GM21717 (cell line): ENCODE measurements at regions not wholly inside any gene's neighbourhood (a gene's known extent, or its start where the extent isn't known, plus 50 kb on each side); places are given as distances from the start of the nearest gene placed in this dataset.

Source experiments
- ATAC-seq: cut with Tn5 transposase; IDR thresholded peaks from one replicate; pipeline ENCODE4 v1.9.1; 2021; ENCODE audit warnings: mild to moderate bottlenecking, moderate library complexity; ENCODE audit not compliant: unreplicated experiment

DNA sequence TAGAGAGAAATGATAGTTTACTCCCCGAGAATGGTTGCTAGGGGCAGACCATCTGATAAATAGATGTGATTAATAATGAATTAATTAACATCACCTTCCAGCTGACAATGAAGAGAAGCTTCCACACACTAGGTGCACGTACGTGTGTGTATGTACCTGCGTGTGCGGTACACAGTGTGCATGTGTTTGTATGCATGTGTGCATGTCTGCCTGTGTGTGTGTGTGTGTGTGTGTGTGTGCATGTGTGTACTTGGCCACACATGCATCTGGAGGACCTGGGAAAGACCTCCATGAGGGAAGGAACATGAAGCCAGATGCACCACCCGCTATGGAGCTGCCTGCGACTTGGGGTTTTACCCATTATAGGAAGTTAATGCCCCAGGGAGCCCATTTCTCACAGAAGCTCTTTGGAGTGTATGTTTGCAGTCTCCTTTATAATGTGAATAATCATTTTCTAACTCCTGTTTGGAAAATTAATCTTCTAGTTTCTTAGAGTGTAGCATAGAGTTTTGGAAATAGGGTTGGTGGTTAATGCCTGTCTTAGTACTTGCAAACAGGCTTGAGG lies 229.1 kb downstream of the ENGASE start:
- no peak for ATAC-seq

DNA sequence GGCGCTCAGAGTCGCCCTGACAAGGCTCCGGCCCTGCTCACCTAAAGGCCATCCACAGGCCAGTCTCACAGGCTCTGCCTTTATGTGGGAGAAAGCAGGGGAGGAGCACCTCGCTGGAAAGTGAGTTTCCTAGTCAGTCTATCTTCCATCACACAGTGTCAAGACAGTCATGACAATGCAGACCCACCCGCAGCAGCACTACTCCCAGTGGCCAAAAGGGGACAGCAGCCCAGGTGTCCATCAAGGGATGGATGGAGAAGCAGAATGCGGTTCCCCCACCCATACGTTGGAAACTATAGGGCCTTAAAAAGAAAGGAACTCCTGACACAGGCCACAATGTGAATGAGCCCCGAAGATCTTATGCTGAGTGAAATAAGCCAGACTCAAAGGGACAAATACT lies 226.8 kb downstream of the ENGASE start:
- no peak for ATAC-seq

DNA sequence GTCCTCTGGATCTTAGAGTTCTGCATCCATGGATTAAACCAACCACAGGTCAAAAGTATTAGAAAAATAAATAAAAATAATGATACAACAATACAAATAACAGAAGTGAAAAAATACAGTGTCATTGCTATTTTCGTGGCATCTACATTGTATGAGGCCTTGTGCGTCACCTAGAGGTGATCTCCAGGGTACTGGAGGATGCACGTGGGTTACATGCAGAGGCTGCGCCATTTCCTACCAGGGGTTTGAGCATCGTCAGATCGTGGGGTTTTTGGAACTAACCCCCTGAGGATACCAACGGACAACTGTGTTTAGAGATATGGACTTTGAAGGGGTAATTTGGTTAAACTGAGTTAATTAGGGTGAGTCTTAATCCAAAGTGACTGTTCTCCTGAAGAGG lies 224.7 kb downstream of the ENGASE start:
- ATAC-seq = no peak

DNA sequence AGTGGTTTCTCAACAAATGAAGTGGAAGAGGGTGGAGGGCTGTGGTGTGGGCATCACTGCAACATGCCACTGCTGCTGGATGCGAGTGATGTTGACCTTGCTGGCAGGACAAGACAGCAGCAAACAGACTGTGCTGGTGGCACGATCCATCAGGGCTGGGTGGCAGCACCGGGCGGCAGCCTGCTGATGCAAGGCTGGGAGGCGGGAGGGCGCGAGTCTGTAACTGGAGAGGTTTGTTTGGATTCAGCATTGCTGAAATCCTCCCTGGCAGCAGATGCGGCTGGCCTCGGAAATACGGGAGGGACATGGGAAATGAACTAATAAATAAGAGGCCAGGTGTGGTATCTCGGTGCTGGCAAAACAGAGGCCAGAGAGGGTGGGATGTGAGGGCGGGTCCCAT lies 224.2 kb downstream of the ENGASE start:
- ATAC-seq = no peak

DNA sequence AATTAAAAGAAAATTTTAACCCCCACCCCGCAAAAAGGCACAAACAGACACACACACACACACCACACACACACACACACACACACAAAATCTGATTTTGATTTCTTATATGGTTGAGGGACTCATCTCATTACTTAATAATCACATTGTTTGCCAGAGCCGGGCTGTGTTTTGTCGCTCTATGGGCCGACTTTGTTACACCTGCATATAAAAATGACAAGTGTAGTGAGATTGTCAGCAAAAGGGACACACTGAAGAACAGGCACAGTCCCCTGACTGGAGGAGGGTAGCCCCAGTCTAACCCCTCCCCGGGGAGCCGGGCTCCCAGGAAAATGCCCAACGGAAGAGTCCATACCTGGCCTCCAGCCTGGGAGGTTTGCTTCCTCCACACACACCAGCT lies 221.6 kb downstream of the ENGASE start:
- ATAC-seq = no peak

DNA sequence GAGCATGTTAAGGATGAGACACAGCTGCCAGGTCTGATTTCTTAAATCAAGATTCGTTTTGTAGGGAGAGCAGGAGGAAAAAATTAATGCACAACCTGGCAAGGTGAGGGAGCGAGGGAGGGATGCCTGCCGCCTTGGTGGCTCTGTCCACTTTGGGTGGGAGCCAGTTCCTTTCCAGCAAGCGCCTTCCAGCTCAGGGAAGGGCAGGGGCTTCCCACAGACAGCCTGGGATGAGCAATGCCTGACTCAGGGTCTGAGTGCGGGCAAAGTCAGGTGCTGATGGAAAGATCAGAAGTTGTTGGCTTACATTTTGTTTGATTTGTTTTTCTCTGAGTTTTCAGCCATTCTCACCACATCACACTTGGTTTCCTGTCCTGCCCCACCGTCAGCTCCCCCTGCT lies 220.7 kb downstream of the ENGASE start:
- no peak for ATAC-seq

DNA sequence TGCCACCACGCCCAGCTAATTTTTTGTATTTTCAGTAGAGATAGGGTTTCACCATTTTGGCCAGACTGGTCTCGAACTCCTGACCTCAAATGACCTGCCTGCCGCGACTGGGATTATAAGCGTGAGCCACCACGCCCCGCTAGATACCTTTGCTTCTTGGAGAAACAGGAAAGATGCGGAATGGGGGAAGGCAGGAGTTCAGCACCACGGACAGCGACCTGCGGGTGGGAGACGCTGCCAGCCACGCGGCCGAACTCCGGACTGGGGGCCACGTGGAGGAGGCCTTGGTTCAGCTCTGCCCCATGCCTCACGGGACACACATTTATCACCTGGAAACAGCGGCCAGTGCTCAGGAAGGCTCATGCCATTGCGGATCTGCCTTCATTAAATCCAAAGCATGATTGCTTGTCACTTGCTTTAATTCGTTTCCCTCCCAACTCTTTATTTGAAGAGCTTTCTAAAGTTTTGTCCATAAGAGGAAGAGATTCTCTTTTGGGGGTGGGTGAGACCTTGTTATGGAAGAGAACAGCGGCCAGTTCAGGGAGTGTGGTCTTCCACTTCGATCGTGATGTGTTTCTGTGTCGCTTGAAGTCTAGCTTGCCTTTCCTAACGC lies 219.9 kb downstream of the ENGASE start:
- no peak for ATAC-seq

DNA sequence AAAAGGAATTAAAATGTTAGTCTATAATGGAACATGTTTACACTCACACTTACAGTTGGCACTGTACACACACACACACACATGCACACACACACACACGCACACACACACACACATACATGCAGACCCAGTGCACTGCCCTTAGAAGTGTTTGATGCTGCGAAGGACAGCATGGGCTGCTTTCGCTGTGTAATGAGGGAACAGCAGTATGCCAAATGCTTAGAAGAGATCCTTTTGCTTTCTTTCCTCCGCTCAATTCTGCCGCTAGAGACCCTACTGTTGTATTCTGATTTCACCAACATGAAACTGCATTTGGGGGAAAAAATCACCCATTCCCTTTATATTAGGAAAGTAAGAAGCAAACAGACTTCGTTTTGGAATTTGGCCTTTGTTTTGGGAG lies 217.9 kb downstream of the ENGASE start:
- no peak for ATAC-seq

DNA sequence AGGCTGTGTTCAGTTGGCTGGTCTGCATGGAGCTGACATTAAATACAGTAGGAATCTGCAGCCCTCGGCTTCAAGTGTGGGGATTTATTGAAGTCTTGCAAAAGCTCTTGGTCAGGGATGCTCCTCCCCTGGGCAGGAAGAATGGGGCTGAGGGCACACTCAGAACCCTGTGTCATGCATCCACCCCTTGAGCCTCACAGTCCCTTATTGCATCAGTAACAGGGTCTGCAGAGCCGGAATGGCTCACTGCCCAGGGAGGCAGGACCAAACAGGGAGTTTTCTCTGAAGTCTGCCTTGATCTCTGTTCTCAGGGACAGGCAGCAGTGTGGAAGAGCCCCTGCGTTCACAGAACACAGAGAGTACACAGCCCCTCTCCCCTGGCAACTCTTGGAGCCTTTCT lies 216.8 kb downstream of the ENGASE start:
- no peak for ATAC-seq

DNA sequence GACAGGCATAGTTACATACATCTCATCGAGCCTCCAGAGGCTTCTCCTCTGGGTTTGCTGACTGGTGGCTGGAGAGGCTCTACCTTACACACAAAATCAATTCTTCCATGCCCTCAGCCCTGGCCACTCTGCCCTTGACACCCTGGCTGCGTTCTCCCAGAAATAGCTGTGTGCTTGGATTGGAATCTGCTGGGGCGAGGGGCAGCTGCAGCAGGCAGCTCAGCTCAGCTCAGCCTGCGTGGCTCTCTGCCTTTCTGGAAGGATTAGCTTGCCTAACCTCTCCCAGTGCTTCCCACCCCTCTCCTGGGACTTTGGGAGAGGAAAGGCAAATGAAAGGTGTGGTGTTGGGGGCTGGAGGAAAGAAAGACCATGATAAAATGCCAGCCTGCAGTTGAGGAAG lies 216.1 kb downstream of the ENGASE start:
- ATAC-seq = no peak

DNA sequence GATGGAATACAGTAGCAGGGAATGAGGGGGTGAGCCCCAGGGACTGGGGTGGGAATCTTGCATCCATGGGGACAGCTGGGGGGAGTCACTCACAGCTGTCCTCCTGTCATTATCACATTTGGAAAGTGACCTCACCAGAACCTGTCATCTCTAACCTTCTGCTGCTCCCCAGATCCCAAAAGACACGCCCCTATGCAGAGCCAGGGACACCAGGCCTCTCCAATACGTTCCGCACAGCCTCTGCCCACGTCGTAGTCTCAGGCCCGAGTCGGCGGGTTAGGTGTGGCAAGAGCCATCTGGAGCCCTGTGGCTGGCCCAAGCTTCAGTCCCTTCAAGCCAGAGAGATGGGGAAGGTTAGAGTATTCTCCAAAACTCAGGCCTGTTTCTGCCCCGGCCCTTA lies 214.3 kb downstream of the ENGASE start:
- ATAC-seq = no peak

DNA sequence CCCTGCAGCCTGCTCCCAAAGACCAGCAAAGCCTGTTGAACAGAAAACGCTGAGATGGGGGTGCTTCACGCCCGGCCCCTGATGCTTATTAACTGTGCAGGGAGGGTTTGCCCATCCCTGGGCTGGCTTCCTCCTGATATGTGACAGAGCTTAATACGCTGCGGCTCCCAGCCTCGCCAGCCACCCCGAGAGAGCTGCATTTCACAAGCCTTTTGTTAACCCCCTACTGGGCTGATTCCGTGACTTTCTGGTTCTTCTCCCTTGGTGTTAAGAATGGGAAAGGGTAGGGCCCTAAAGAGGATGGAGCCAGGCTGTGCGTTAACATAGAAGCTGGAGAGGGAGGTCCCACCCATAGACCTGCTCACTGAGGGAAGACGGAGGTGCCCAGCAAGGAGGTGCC lies 211.8 kb downstream of the ENGASE start:
- ATAC-seq = no peak

DNA sequence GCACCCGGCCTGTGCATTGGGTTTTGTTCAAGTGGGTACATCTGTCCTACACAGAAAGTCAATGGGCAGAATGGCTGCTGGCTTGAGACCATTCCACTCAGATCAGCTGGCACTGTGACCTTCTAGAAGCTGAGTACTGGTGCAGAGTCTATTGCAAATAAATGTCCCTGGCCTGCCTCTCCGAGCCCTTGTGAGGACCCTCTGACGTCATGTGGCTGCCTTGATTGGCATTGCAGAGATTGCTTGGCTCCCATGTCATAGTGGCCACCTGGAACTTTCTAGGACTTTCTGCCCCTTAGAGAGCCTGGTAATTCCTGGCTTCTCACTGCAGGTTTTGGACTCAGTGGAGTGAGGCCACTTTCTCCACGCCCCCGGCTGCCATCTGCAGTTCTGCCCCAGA lies 211.3 kb downstream of the ENGASE start:
- no peak for ATAC-seq

DNA sequence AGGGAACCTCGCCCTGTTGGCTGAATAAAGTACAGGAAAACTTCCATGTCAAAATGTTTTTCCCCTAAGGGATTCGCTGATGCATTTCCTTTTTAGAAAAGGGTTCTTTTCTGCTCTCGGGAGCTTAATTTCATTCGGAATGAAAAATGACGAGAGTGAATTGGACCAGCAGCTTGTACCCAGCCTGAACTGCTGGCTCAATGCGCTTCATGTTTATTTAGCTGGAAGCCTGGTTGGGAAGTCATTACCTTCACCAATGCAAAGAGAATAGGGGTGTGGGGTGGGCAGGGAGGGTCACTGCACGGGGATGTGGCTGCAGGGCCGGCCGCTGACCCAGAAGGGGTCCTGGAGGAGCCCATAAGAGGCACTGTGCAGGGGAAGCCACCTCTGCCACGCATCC lies 207.7 kb downstream of the ENGASE start:
- no peak for ATAC-seq

DNA sequence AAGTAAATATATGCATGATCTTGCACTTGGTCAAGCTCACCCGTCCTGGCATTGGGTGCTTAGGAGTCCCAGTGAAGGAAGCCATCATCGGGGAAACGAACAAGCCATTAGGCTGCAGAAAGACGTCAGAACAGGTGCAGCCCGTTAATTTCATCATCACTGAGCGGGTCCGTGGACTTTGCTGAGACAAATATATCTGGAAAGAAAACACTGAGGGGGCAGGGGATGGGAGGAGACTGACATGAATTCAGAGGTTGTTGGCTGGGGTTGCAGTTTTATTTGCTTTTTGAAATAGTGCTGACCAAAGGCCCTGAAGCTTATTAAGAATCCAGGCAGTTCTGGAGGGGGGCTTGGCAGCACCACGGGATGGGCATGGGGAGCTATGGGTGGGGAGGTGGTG lies 207.2 kb downstream of the ENGASE start:
- no peak for ATAC-seq

DNA sequence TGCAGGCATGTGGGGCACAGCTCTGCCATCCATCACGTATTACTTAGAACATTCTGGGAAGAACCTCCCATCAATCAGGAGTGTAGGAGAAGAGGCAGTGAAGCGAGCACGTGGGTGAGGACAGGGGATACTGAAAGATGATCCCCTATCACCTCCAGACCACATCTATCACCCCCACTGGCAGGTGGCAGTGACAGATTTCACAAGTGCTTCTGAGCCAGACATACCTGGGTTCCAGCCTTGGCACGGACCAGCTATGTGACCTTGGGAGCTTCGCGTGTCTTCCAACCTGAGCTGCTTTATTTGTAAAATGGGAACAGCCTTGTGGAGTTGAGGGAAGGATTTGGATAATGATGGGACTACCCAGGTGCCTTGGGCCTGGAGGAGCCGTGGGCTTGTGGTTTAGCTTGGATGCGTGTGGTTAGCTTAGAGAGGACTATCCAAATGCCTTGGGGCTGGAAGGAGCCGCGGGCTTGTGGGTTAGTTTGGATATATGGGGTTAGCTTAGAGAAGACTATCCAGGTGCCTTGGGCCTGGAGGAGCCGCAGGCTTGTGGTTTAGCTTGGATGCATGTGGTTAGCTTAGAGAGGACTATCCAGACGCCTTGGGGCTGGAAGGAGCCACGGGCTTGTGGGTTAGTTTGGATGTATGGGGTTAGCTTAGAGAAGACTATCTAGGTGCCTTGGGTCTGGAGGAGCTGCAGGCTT lies 206.4 kb downstream of the ENGASE start:
- ATAC-seq = no peak

DNA sequence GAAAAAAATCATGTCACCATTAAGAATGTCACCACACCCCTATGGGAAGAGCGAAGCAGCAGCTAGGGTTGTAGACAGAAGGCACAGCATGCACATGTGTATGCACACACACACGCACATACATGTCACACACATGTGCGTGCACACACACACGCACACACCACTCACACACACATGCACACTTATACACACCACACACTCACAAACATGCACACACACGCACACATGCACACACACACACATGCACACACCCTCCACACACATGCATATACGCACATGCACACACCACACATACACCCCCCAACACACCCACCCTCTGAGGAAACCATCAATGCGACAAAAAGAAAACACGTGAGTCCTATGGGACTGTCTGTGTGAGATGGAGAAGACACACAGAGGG lies 205.4 kb downstream of the ENGASE start:
- no peak for ATAC-seq

DNA sequence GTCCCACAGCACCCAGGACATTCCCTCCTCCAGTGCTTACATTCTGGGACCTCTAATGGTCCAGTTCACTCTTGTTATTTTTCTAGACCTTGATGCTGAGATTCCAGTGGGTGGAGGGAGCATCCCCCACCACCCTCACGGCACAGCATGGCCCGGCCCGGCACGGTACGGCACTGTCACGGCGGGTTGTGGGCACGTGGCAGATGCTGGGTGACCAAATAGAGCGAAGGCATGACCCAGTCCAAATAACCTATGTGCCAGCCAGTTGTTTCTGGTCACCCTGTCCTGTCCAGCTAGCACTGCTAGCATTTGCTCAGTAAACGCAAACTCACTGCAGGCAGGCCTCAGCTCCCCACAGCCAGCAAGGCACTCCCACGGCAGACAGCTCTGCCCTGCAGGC lies 204.7 kb downstream of the ENGASE start:
- no peak for ATAC-seq

DNA sequence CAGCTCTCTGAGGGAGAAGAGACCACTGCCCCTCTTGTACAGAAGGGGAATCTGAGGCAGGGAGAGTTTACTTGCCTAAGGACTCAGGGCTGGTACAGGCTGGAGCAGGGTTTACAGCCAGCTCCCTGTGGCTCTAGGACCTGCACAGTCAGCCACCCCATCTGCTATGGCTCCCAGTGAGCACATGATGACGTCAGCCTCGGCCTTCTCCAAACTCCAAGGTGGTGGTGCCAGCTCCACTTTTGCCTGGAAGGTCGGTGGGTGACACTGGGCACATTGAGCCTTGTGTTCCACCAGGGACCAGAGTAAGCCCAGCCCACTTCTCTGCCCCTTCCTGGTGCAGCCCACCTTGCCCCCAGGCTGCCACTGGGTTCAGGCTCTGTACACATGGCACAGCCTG lies 202.2 kb downstream of the ENGASE start:
- no peak for ATAC-seq

DNA sequence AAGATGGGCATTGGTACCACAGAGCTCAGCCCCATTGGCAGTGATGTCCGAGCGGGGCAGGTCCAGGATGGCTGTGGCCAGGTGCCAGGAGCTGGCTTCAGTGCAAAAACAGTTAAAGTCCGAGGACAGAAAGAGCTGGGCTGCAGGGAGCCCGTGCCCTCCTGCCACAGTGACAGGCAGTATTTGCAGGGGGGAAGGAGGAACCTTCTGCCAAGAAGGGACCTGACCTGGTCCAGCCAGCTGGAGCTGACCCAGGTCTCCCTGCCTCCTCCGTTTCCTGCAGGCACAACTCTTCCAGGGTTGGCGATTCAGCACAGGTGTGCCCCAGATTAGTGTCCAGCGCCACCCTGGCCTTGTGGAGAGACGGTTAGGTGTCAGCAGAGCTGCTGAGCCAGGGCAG lies 199.0 kb downstream of the ENGASE start:
- no peak for ATAC-seq

DNA sequence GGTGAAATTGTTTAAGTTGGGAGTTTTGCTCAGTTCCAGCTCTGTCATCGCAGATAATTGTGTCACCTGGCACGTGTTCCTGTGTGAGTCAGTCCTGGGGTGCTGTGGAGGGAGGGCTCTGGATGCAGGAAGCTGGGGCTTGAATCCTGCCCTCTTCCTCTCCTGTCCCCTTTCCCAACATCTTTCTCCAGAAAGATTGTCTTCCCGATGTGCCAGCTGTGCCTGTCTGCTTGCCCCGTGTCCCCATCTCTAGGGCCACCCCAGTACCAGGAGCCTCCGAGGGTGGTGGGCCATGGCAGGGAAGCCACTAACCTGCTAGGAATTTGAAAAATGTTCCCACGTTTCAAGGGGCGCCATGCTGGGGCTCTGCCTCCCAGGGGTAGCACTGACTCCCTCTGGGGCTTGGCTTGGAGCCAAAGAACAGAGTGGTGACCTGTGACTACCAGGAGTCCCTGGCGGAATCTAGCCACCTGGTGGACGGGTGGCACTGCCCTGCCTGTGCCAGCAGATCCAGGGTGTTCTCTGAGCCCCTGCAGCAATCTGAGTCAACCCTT lies 198.1 kb downstream of the ENGASE start:
- no peak for ATAC-seq

DNA sequence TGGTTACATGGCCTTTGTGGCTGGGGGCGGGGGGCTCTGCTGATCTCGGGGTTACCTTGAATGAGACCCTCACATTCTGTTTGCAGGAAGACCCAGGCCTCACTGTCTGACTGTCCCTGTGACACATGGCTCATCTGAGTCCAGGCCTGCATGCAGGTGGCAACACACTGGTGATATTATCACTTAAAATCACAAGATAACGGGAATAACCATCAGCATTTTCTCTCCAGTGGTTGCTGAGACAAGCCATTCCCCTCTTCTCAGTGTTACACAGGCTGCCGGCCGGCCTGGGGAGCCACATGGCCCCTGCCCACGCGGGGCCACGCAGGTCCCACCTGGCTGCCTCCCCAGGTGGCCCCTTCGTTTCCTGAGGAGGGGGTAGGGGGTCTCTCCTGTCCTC lies 197.6 kb downstream of the ENGASE start:
- no peak for ATAC-seq
